Right atrium auricular region (tissue), 2 donors: ENCODE measurements at regions not wholly inside any gene's neighbourhood (a gene's known extent, or its start where the extent isn't known, plus 50 kb on each side); places are given as distances from the start of the nearest gene placed in this dataset.

Source experiments
- DNase-seq: peaks from one replicate; pipeline ENCODE4 v3.0.0-alpha.2; 2019; ENCODE audit warnings: low spot score
- H3K27ac ChIP-seq, 2 donors: fragments of 200-600 bp; sonication (generic); 1 replicate in 1 of 2; 2 replicates in 1 of 2; pipeline ENCODE4 v1.5.1; 2016 to 2019
- H3K27me3 ChIP-seq, 2 donors: fragments of 200-600 bp; sonication (generic); one replicate each; pipeline versions ENCODE4 v1.5.1 to v1.6.0; 2017 to 2019
- H3K36me3 ChIP-seq: fragments of 200-600 bp; sonication (generic); one replicate; pipeline ENCODE4 v1.5.1; 2016
- H3K4me1 ChIP-seq, 2 donors: fragments of 200-600 bp; sonication (generic); one replicate each; pipeline versions ENCODE4 v1.5.1 to v1.6.0; 2017 to 2019
- H3K4me3 ChIP-seq, 2 donors: fragments of 200-600 bp; sonication (generic); 1 replicate in 1 of 2; 2 replicates in 1 of 2; pipeline ENCODE4 v1.5.1; 2017 to 2019; ENCODE audit warnings: mild to moderate bottlenecking in 1 of 2, moderate library complexity in 1 of 2
- H3K9me3 ChIP-seq, 2 donors: fragments of 200-600 bp; sonication (generic); one replicate each; pipeline ENCODE4 v1.5.1; 2019
- CTCF ChIP-seq, 2 donors: fragments of 200-600 bp; sonication (generic); IDR thresholded peaks; one replicate each; pipeline ENCODE4 v1.5.1; 2019; ENCODE audit warnings: antibody characterized with exemption in 2 of 2

- no peak overlapping the region for H3K4me3 ChIP-seq
- H3K9me3 ChIP-seq: no peaks in the 10 kb centered on the region
- H3K36me3 ChIP-seq: no peaks in the 10 kb centered on the region
- no peaks in the 10 kb centered on the region for H3K4me1 ChIP-seq
- no peaks in the 10 kb centered on the region for H3K27me3 ChIP-seq
- H3K27ac ChIP-seq: no peak overlapping the region
- no peak for DNase-seq
- no peak for TF ChIP-seq CTCF (IDR thresholded peaks at IDR 0.05)
Measured at GRCh38 chr1:119314001-119314796, 54.4 kb upstream of the HAO2 start.

- no peak overlapping the region for H3K27ac ChIP-seq
- H3K9me3 ChIP-seq: no peaks in the 10 kb centered on the region
- H3K36me3 ChIP-seq: no peaks in the 10 kb centered on the region
- no peaks in the 10 kb centered on the region for H3K4me1 ChIP-seq
- no peak for DNase-seq
- H3K27me3 ChIP-seq: no peaks in the 10 kb centered on the region
- TF ChIP-seq CTCF (IDR thresholded peaks at IDR 0.05): no peak
- H3K4me3 ChIP-seq: no peak overlapping the region
Measured at GRCh38 chr1:119316870-119317416, 51.6 kb upstream of the HAO2 start.

- Histone ChIP-seq H3K36me3 (no peaks in the 10 kb centered on the region), H3K4me3 (no peak overlapping the region), H3K9me3 (no peaks in the 10 kb centered on the region), H3K27ac (no peak overlapping the region), H3K27me3 (no peaks in the 10 kb centered on the region), H3K4me1 (no peaks in the 10 kb centered on the region)
- no peak for TF ChIP-seq CTCF (IDR thresholded peaks at IDR 0.05)
- no peak for DNase-seq
Measured at GRCh38 chr1:119318466-119319309, 49.9 kb upstream of the HAO2 start.
